SK-N-SH treated with all-trans-retinoic acid at 6 μM for 48 hours (cell line): ENCODE measurements at regions not wholly inside any gene's neighbourhood (a gene's known extent, or its start where the extent isn't known, plus 50 kb on each side); places are given as distances from the start of the nearest gene placed in this dataset.
A peak's percentile ranks its signal among the peaks of the same experiment; 100 is the strongest.

ENCODE experiments used
- ATAC-seq: fragments of 200-7000 bp; cut with Tn5 transposase; 3 replicates; pipeline ENCODE4 v1.9.1; 2020; ENCODE audit warnings: mild to moderate bottlenecking, moderate library complexity
- BACH2 ChIP-seq: fragments of 250-450 bp; sonication (Bioruptor Pico); IDR thresholded peaks from 2 replicates; pipeline ENCODE4 v1.9.0; 2021; ENCODE audit warnings: mild to moderate bottlenecking, borderline replicate concordance
- CSDC2 ChIP-seq: fragments of 250-450 bp; sonication (Bioruptor Pico); IDR thresholded peaks from 2 replicates; pipeline ENCODE4 v1.5.0; 2020; ENCODE audit warnings: mild to moderate bottlenecking, moderate library complexity
- CSRNP3 ChIP-seq: fragments of 250-450 bp; sonication (Bioruptor Pico); IDR thresholded peaks from 2 replicates; pipeline ENCODE4 v1.5.1; 2021; ENCODE audit warnings: mild to moderate bottlenecking, moderate library complexity
- ESRRG ChIP-seq: fragments of 250-450 bp; sonication (Bioruptor Pico); IDR thresholded peaks from 2 replicates; pipeline ENCODE4 v1.6.1; 2021; ENCODE audit warnings: mild to moderate bottlenecking
- GLIS3 ChIP-seq: fragments of 250-450 bp; sonication (Bioruptor Pico); IDR thresholded peaks from 2 replicates; pipeline ENCODE4 v1.5.0; 2020; ENCODE audit warnings: mild to moderate bottlenecking, moderate library complexity
- ISL1 ChIP-seq: fragments of 250-450 bp; sonication (Bioruptor Pico); IDR thresholded peaks from 2 replicates; pipeline ENCODE4 v2.1.2; 2022; ENCODE audit warnings: mild to moderate bottlenecking, moderate library complexity
- POU6F1 ChIP-seq: fragments of 250-450 bp; sonication (Bioruptor Pico); IDR thresholded peaks from 2 replicates; pipeline ENCODE4 v1.8.0; 2021; ENCODE audit warnings: low read depth, mild to moderate bottlenecking, moderate library complexity, borderline replicate concordance
- RARB ChIP-seq: fragments of 250-450 bp; sonication (Bioruptor Pico); IDR thresholded peaks from 2 replicates; pipeline ENCODE4 v1.8.0; 2021; ENCODE audit warnings: mild to moderate bottlenecking, moderate library complexity
- SNAI2 ChIP-seq: fragments of 250-450 bp; sonication (Bioruptor Pico); IDR thresholded peaks from 2 replicates; pipeline ENCODE4 v1.5.0; 2020; ENCODE audit warnings: mild to moderate bottlenecking, moderate library complexity
- TCF4 ChIP-seq: fragments of 250-450 bp; sonication (Bioruptor Pico); IDR thresholded peaks from 2 replicates; pipeline ENCODE4 v1.8.0; 2021; ENCODE audit warnings: mild to moderate bottlenecking, moderate library complexity, borderline replicate concordance
- TOX ChIP-seq: fragments of 250-450 bp; sonication (Bioruptor Pico); IDR thresholded peaks from 2 replicates; pipeline ENCODE4 v1.8.0; 2021; ENCODE audit warnings: mild to moderate bottlenecking, moderate library complexity, borderline replicate concordance
- TSHZ2 ChIP-seq: fragments of 250-450 bp; sonication (Bioruptor Pico); IDR thresholded peaks from 2 replicates; pipeline ENCODE4 v1.5.0; 2020; ENCODE audit warnings: mild to moderate bottlenecking, moderate library complexity
- ZC3H10 ChIP-seq: fragments of 250-450 bp; sonication (Bioruptor Pico); IDR thresholded peaks from 2 replicates; pipeline ENCODE4 v1.5.1; 2021; ENCODE audit warnings: mild to moderate bottlenecking, moderate library complexity
- ZFP3 ChIP-seq: fragments of 250-450 bp; sonication (Bioruptor Pico); IDR thresholded peaks from 2 replicates; pipeline ENCODE4 v1.5.0; 2020; ENCODE audit warnings: mild to moderate bottlenecking, moderate library complexity
- ZNF565 ChIP-seq: fragments of 450-650 bp; formaldehyde crosslinking; conservative IDR thresholded peaks from 2 replicates; pipeline ENCODE4 v1.5.0; 2020; ENCODE audit warnings: low read depth, mild to moderate bottlenecking, moderate library complexity
- ZNF70 ChIP-seq: fragments of 450-650 bp; formaldehyde crosslinking; IDR thresholded peaks from 2 replicates; pipeline ENCODE4 v1.5.0; 2020; ENCODE audit warnings: mild to moderate bottlenecking, moderate library complexity
- ZNF8 ChIP-seq: fragments of 450-650 bp; formaldehyde crosslinking; IDR thresholded peaks from 2 replicates; pipeline ENCODE4 v1.5.0; 2020; ENCODE audit warnings: mild to moderate bottlenecking, moderate library complexity
- TF ChIP-seq, protein P1 (sequence below): fragments of 250-450 bp; sonication (Bioruptor Pico); IDR thresholded peaks from 2 replicates; pipeline ENCODE4 v1.5.1; 2020; ENCODE audit warnings: low read depth, mild to moderate bottlenecking, moderate library complexity

GRCh38 chr7:80287400-80288174 is 153.0 kb downstream of the GNAI1 start:
- ATAC-seq = no peak
- TF ChIP-seq ISL1 (CRISPR knock-in tag) = no peak
- TF ChIP-seq POU6F1 (CRISPR knock-in tag) = no peak
- TF ChIP-seq ZNF565 = no peak
- TF ChIP-seq CSRNP3 (CRISPR knock-in tag) = no peak
- no peak for TF ChIP-seq CSDC2 (CRISPR knock-in tag)
- no peak for TF ChIP-seq ZNF8 (CRISPR knock-in tag)
- TF ChIP-seq GLIS3 (CRISPR knock-in tag) = no peak
- TF ChIP-seq ZC3H10 (CRISPR knock-in tag) = no peak
- TF ChIP-seq TOX (CRISPR knock-in tag) = no peak
- no peak for TF ChIP-seq ZNF70 (CRISPR knock-in tag)
- no peak for TF ChIP-seq RARB (CRISPR knock-in tag)

DNA sequence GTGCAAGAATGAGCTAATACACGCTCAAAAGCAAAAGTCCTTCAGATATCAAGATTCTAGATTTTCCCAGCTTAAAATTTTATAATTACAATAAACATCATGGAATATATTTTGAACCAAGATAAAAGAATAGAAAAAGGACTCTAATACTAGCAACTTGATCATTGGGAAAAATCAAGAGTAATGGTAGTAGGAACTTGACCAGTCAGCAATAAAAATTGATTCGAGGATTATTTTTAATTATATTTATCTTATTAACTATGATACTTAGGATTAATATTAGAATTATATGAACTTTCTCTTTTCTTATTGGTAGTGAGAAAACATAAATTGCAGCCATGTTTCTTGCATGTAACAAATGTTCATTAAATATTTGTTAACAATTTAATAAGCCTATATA is 152.0 kb downstream of the GNAI1 start:
- TF ChIP-seq SNAI2 (CRISPR knock-in tag) (no peak), ESRRG (CRISPR knock-in tag) (no peak), BACH2 (CRISPR knock-in tag) (no peak), CSRNP3 (CRISPR knock-in tag) (no peak), ZFP3 (CRISPR knock-in tag) (no peak), TSHZ2 (CRISPR knock-in tag) (no peak), GLIS3 (CRISPR knock-in tag) (no peak), ZC3H10 (CRISPR knock-in tag) (no peak), TCF4 (CRISPR knock-in tag) (no peak)
- TF ChIP-seq, protein P1, sequence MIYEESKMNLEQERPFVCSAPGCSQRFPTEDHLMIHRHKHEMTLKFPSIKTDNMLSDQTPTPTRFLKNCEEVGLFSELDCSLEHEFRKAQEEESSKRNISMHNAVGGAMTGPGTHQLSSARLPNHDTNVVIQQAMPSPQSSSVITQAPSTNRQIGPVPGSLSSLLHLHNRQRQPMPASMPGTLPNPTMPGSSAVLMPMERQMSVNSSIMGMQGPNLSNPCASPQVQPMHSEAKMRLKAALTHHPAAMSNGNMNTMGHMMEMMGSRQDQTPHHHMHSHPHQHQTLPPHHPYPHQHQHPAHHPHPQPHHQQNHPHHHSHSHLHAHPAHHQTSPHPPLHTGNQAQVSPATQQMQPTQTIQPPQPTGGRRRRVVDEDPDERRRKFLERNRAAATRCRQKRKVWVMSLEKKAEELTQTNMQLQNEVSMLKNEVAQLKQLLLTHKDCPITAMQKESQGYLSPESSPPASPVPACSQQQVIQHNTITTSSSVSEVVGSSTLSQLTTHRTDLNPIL (CRISPR knock-in tag) = no peak
- TF ChIP-seq, all 23 proteins: peak for 0
- no peak for ATAC-seq

DNA sequence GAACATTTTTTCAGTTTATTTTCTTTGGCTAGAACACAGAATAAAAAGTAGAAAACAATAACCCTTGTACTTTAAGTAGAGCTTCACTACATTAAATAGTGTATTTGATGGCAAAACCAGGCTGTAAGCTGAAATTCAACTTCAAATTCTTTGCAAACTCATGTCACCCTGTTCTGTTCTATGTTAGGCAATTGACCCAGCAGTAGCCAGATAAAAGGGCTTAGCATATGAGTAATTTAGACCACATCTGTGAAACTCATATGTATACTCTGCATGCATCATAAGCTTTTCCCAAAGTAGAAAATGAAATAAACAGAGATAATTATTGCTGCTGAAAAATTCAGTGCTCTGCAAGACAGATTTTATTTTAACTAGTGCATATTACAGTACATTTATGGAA is 150.2 kb downstream of the GNAI1 start:
- TF ChIP-seq ISL1 (CRISPR knock-in tag) = peak; percentile 75; the same call in 1 of the 2 replicates
- TF ChIP-seq, protein P1 (CRISPR knock-in tag) = peak; percentile 40; the same call in 1 of the 2 replicates
- TF ChIP-seq SNAI2 (CRISPR knock-in tag) = no peak
- no peak for TF ChIP-seq ZNF70 (CRISPR knock-in tag)
- TF ChIP-seq CSDC2 (CRISPR knock-in tag) = no peak
- no peak for TF ChIP-seq ZC3H10 (CRISPR knock-in tag)
- peak; percentile 78; the same call in 1 of the 2 replicates for TF ChIP-seq ZFP3 (CRISPR knock-in tag)
- peak; percentile 78 for ATAC-seq
